Endometrial microvascular endothelial cells (primary cell): ENCODE measurements at regions not wholly inside any gene's neighbourhood (a gene's known extent, or its start where the extent isn't known, plus 50 kb on each side); places are given as distances from the start of the nearest gene placed in this dataset.

ENCODE experiments used
- in situ Hi-C: cut with HindIII; loops from 2 replicates; pipeline ENCODE4 v1.10.0; 2017; ENCODE audit warnings: low sequenced_read_pairs, low pct_unique_long_range_greater_than_20kb; ENCODE audit errors: inconsistent ontology term

GRCh38 chr6:12661432-12662089 is 55.0 kb upstream of the PHACTR1 start:
- in situ Hi-C loops = no loop called here
